OCI-LY1 (cell line): ENCODE measurements at regions not wholly inside any gene's neighbourhood (a gene's known extent, or its start where the extent isn't known, plus 50 kb on each side); places are given as distances from the start of the nearest gene placed in this dataset.
"Not testable (repeated sequence)": the region's sequence is repeated elsewhere in the genome, so short reads cannot be mapped to it uniquely, and the experiment has no call there.

ENCODE experiments used
- EZH2 ChIP-seq: fragments of 200-600 bp; sonication (generic), shearing (Covaris generic); IDR thresholded peaks from 2 replicates; pipeline ENCODE4 v1.8.0; 2017; ENCODE audit warnings: borderline replicate concordance, mixed run types, mild to moderate bottlenecking, antibody characterized with exemption, low read length, moderate library complexity, mixed read lengths
- TF ChIP-seq, protein P1 (sequence below): fragments of 200-600 bp; sonication (generic), shearing (Covaris generic); IDR thresholded peaks from 2 replicates; pipeline ENCODE4 v1.5.1; 2017; ENCODE audit warnings: mild to moderate bottlenecking, antibody characterized with exemption, low read length, moderate library complexity, mixed read lengths

DNA sequence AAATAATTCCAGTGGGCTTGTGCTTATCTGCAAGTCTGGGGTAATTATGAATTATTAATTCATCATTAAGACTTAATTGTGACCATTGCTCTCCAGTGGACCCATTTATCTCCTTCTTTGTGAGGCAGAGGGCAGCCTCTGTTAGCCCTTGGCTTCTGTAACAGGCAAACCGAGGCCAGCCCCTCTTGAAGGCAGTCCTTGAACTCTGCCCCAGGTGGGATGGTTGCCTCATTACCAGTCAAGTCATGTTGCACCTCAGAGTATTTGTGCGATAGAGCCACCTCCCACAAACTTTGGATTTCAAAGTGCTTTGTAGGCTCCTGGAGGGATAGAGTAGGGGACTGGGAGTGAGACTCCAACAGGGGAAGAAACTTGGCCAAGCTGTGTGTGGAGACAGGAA lies 468.0 kb upstream of the ZNG1F start:
- TF ChIP-seq, protein P1, sequence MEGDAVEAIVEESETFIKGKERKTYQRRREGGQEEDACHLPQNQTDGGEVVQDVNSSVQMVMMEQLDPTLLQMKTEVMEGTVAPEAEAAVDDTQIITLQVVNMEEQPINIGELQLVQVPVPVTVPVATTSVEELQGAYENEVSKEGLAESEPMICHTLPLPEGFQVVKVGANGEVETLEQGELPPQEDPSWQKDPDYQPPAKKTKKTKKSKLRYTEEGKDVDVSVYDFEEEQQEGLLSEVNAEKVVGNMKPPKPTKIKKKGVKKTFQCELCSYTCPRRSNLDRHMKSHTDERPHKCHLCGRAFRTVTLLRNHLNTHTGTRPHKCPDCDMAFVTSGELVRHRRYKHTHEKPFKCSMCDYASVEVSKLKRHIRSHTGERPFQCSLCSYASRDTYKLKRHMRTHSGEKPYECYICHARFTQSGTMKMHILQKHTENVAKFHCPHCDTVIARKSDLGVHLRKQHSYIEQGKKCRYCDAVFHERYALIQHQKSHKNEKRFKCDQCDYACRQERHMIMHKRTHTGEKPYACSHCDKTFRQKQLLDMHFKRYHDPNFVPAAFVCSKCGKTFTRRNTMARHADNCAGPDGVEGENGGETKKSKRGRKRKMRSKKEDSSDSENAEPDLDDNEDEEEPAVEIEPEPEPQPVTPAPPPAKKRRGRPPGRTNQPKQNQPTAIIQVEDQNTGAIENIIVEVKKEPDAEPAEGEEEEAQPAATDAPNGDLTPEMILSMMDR = not testable (repeated sequence)
- TF ChIP-seq EZH2 = not testable (repeated sequence)
